GM23248 (cell line): ENCODE measurements at regions not wholly inside any gene's neighbourhood (a gene's known extent, or its start where the extent isn't known, plus 50 kb on each side); places are given as distances from the start of the nearest gene placed in this dataset.

Experiments used
- EZH2 ChIP-seq: fragments of 200-600 bp; sonication (generic); IDR thresholded peaks from 2 replicates; pipeline ENCODE4 v1.6.1; 2018; ENCODE audit warnings: antibody characterized with exemption, mild to moderate bottlenecking; ENCODE audit not compliant: insufficient read depth, poor library complexity, severe bottlenecking
- EZH2phosphoT487 ChIP-seq: fragments of 200-600 bp; sonication (generic); IDR thresholded peaks from 2 replicates; pipeline ENCODE4 v1.6.1; 2018; ENCODE audit warnings: antibody characterized with exemption, moderate library complexity, mild to moderate bottlenecking, low read depth; ENCODE audit not compliant: insufficient read depth

DNA sequence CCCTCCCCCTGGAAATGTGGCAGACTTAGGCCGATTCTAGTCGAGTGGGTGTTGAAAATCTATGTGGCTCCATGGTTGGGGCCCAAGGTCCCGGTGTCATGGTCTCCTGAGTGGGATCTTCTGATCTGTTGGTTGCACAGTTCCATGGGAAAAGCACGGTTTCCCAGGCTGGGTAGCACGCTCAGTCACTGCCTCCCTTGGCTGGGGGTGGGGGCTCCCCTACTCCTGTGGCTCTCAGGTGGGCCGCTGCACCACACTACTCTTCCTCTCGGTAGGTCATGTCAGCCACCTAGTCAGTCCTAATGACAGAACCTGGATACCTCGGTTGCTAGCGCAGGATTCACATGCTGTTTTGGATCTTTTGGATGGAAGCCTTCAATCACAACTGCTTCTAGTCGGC, 247.0 kb downstream of the SPRY2 start:
- TF ChIP-seq EZH2phosphoT487 (no peak), EZH2 (no peak)
